ENCODE measurements at regions not wholly inside any gene's neighbourhood (a gene's known extent, or its start where the extent isn't known, plus 50 kb on each side); places are given as distances from the start of the nearest gene placed in this dataset.

- Histone ChIP-seq H2AFZ (ENCODE audit: insufficient read depth, low read depth, low read length, poor library complexity, severe bottlenecking) (no peak overlapping the region), H3K4me1 (ENCODE audit: control insufficient read depth in 2 of 2, insufficient read depth in 2 of 2, low read length in 2 of 2) (no peaks in the 10 kb centered on the region), H3K9ac (ENCODE audit: low read length) (no peak overlapping the region), H3K79me2 (ENCODE audit: control insufficient read depth, insufficient read depth, low read length) (no peaks in the 10 kb centered on the region), H3K36me3 (replicated peaks in 1 of 2; ENCODE audit: control extremely low read depth in 1 of 2, control insufficient read depth in 1 of 2, extremely low read depth in 1 of 2, insufficient read depth in 2 of 2, low read length in 1 of 2) (no peaks in the 10 kb centered on the region), H3K27me3 (replicated peaks in 1 of 4; ENCODE audit: control extremely low read depth in 1 of 4, control insufficient read depth in 3 of 4, insufficient read depth in 4 of 4, low read length in 3 of 4) (peaks cover 0 to 4% (median 0%) of the 10 kb centered on the region in 4 experiments), H3K4me3 (ENCODE audit: control extremely low read depth in 1 of 5, extremely low read depth in 1 of 5, insufficient read depth in 1 of 5, low read depth in 2 of 5, low read length in 4 of 5) (no peak overlapping the region), H3K27ac (ENCODE audit: low read length in 2 of 2) (no peak overlapping the region), H4K20me1 (ENCODE audit: control insufficient read depth, insufficient read depth, low read length, poor library complexity, severe bottlenecking) (no peaks in the 10 kb centered on the region), H3K9me3 (ENCODE audit: control extremely low read depth in 1 of 3, control insufficient read depth in 2 of 3, insufficient read depth in 1 of 3, low read length in 2 of 3) (no peaks in the 10 kb centered on the region), H3K4me2 (replicated peaks; ENCODE audit: low read depth, low read length, poor library complexity, severe bottlenecking) (no peak overlapping the region)
- intact Hi-C loops (cut with micrococcal nuclease) = no loop called here
- TF ChIP-seq CTCF (IDR thresholded peaks at IDR 0.05) = no peak
- TF ChIP-seq EZH2 (IDR thresholded peaks at IDR 0.05; ENCODE audit: borderline replicate concordance, insufficient read depth, low read depth, low read length, poor library complexity, severe bottlenecking) = no peak
- Mint-ChIP-seq H3K4me3 (no peak overlapping the region), H3K9me3 (ENCODE audit: insufficient read depth) (no peaks in the 10 kb centered on the region), H3K27me3 (peaks cover 17% of the 10 kb centered on the region), H3K4me1 (no peaks in the 10 kb centered on the region), H3K27ac (no peak overlapping the region)
- ChIA-PET POLR2A (no interaction called here), CTCF (interaction anchor here (0.9 kb wide), 1 partner anchor 16 kb away, joined by 3 read pairs; no protein-coding TSS in a partner anchor)
- WGBS (ENCODE audit: insufficient coverage) = no CpG with 5 or more reads among the region's 2 CpGs
- no peak for ATAC-seq (ENCODE audit: low read depth)
- no peak for DNase-seq
These were observed 194.6 kb downstream of the CYRIA start for GRCh38 chr2:16470936-16471490.

- H3K27me3 ChIP-seq (replicated peaks in 1 of 4; ENCODE audit: control extremely low read depth in 1 of 4, control insufficient read depth in 3 of 4, insufficient read depth in 4 of 4, low read length in 3 of 4) = no peaks in the 10 kb centered on the region
- intact Hi-C loops (cut with micrococcal nuclease) = no loop called here
- peaks cover 34% of the 10 kb centered on the region for H3K27me3 Mint-ChIP-seq
These were observed 198.8 kb downstream of the CYRIA start for GRCh38 chr2:16466821-16467151.

More at GRCh38 chr2:16466821-16467151, 198.8 kb downstream of the CYRIA start:
- no CpG with 5 or more reads among the region's 2 CpGs for WGBS (ENCODE audit: insufficient coverage)
- Mint-ChIP-seq H3K4me1 (no peaks in the 10 kb centered on the region), H3K27ac (no peak overlapping the region), H3K9me3 (ENCODE audit: insufficient read depth) (no peaks in the 10 kb centered on the region), H3K4me3 (no peak overlapping the region)
- Histone ChIP-seq H3K4me3 (ENCODE audit: control extremely low read depth in 1 of 5, extremely low read depth in 1 of 5, insufficient read depth in 1 of 5, low read depth in 2 of 5, low read length in 4 of 5) (no peak overlapping the region), H3K9ac (ENCODE audit: low read length) (no peak overlapping the region), H4K20me1 (ENCODE audit: control insufficient read depth, insufficient read depth, low read length, poor library complexity, severe bottlenecking) (no peaks in the 10 kb centered on the region), H3K4me1 (ENCODE audit: control insufficient read depth in 2 of 2, insufficient read depth in 2 of 2, low read length in 2 of 2) (no peaks in the 10 kb centered on the region), H3K4me2 (replicated peaks; ENCODE audit: low read depth, low read length, poor library complexity, severe bottlenecking) (no peak overlapping the region), H3K79me2 (ENCODE audit: control insufficient read depth, insufficient read depth, low read length) (no peaks in the 10 kb centered on the region), H3K36me3 (replicated peaks in 1 of 2; ENCODE audit: control extremely low read depth in 1 of 2, control insufficient read depth in 1 of 2, extremely low read depth in 1 of 2, insufficient read depth in 2 of 2, low read length in 1 of 2) (no peaks in the 10 kb centered on the region), H3K9me3 (ENCODE audit: control extremely low read depth in 1 of 3, control insufficient read depth in 2 of 3, insufficient read depth in 1 of 3, low read length in 2 of 3) (no peaks in the 10 kb centered on the region), H3K27ac (ENCODE audit: low read length in 2 of 2) (no peak overlapping the region), H2AFZ (ENCODE audit: insufficient read depth, low read depth, low read length, poor library complexity, severe bottlenecking) (no peak overlapping the region)
- DNase-seq (no peak), ATAC-seq (ENCODE audit: low read depth) (no peak)
- POLR2A ChIA-PET = no interaction called here
- no peak for TF ChIP-seq CTCF (IDR thresholded peaks at IDR 0.05)
- no peak for TF ChIP-seq EZH2 (IDR thresholded peaks at IDR 0.05; ENCODE audit: borderline replicate concordance, insufficient read depth, low read depth, low read length, poor library complexity, severe bottlenecking)
- CTCF ChIA-PET = no interaction called here

Measured in B cell (primary cell).